IMR-90 (cell line): ENCODE measurements at regions not wholly inside any gene's neighbourhood (a gene's known extent, or its start where the extent isn't known, plus 50 kb on each side); places are given as distances from the start of the nearest gene placed in this dataset.

ENCODE experiments used
- ATAC-seq: fragments of 200-7000 bp; cut with Tn5 transposase; 2 replicates; pipeline ENCODE4 v1.9.1; 2020; ENCODE audit warnings: low read depth, mild to moderate bottlenecking, moderate library complexity
- BruUV-seq: library from RNA; stranded (reverse); fragments of 400-500 nt; replicated peaks from 2 replicates; lab custom pipeline; 2021; lab: Mats Ljungman, UMichigan
- CTCF ChIA-PET: fragments of 300-600 bp; formaldehyde crosslinking; extraction: SDS; loops from one replicate; lab custom pipeline; 2021; ENCODE audit warnings: antibody characterized with exemption; lab: Yijun Ruan, JAX
- POLR2A ChIA-PET: fragments of 300-600 bp; sonication (Branson Sonifier 250); formaldehyde crosslinking; loops from one replicate; lab custom pipeline; 2022; ENCODE audit warnings: antibody characterized with exemption; ENCODE audit not compliant: unreplicated experiment; lab: Charles Lee
- DNase-seq: peaks from one replicate; pipeline ENCODE4 v3.0.0; 2013
- H2AFZ ChIP-seq: replicated peaks from 2 replicates; pipeline ENCODE3; 2013; ENCODE audit warnings: low read length, mild to moderate bottlenecking; ENCODE audit not compliant: poor library complexity
- H2AK5ac ChIP-seq: 2 replicates; pipeline ENCODE4 v1.6.1; 2013; ENCODE audit warnings: low read depth, low read length, inconsistent platforms
- H2AK9ac ChIP-seq: replicated peaks from 2 replicates; pipeline ENCODE3; 2013; ENCODE audit warnings: mild to moderate bottlenecking, low read depth, low read length, moderate library complexity; ENCODE audit not compliant: poor library complexity
- H2BK120ac ChIP-seq: 2 replicates; pipeline ENCODE4 v1.6.1; 2013; ENCODE audit warnings: low read depth, low read length, inconsistent platforms
- H2BK15ac ChIP-seq: 3 replicates; pipeline ENCODE4 v1.6.1; 2013; ENCODE audit warnings: low read depth, low read length, inconsistent platforms
- H2BK20ac ChIP-seq: 2 replicates; pipeline ENCODE4 v1.6.1; 2013; ENCODE audit warnings: low read depth, mild to moderate bottlenecking, inconsistent platforms, low read length, moderate library complexity
- H2BK5ac ChIP-seq: 2 replicates; pipeline ENCODE4 v1.6.1; 2013; ENCODE audit warnings: mild to moderate bottlenecking, low read depth, low read length, inconsistent platforms; ENCODE audit not compliant: poor library complexity, severe bottlenecking
- H3K14ac ChIP-seq: replicated peaks from 2 replicates; pipeline ENCODE4 v1.6.1; 2013; ENCODE audit warnings: low read depth, low read length, inconsistent platforms
- H3K18ac ChIP-seq: 2 replicates; pipeline ENCODE4 v1.6.1; 2013; ENCODE audit warnings: low read depth, low read length, control low read depth
- H3K23ac ChIP-seq: 2 replicates; pipeline ENCODE4 v1.6.1; 2013; ENCODE audit warnings: low read depth, low read length, inconsistent platforms
- H3K27ac ChIP-seq: 2 replicates; pipeline ENCODE4 v1.5.1; 2013; ENCODE audit warnings: mild to moderate bottlenecking, control low read depth, low read length; ENCODE audit not compliant: insufficient read depth
- H3K27me3 ChIP-seq: 2 replicates; pipeline ENCODE4 v1.6.1; 2013; ENCODE audit warnings: low read length; ENCODE audit not compliant: control insufficient read depth, insufficient read depth
- H3K36me3 ChIP-seq: 2 replicates; pipeline ENCODE4 v1.6.1; 2013; ENCODE audit warnings: low read length, mixed read lengths; ENCODE audit not compliant: control insufficient read depth, insufficient read depth
- H3K4ac ChIP-seq: 2 replicates; pipeline ENCODE4 v1.6.1; 2013; ENCODE audit warnings: low read depth, low read length, inconsistent platforms
- H3K4me1 ChIP-seq: 2 replicates; pipeline ENCODE4 v1.6.1; 2013; ENCODE audit warnings: low read length, mixed read lengths; ENCODE audit not compliant: control insufficient read depth, insufficient read depth
- H3K4me2 ChIP-seq: 2 replicates; pipeline ENCODE4 v1.6.1; 2013; ENCODE audit warnings: low read depth, mild to moderate bottlenecking, control low read depth, low read length, moderate library complexity
- H3K4me3 ChIP-seq: 2 replicates; pipeline ENCODE4 v1.5.1; 2013; ENCODE audit warnings: low read depth, mild to moderate bottlenecking, control low read depth, low read length, moderate library complexity; ENCODE audit not compliant: insufficient read depth
- H3K56ac ChIP-seq: 2 replicates; pipeline ENCODE4 v1.6.1; 2013; ENCODE audit warnings: low read length, inconsistent platforms; ENCODE audit not compliant: insufficient read depth; ENCODE audit errors: extremely low read depth
- H3K79me1 ChIP-seq, 2 experiments: 2 replicates each; pipeline ENCODE4 v1.6.1; 2013; ENCODE audit warnings: low read length in 2 of 2, inconsistent platforms in 1 of 2, low read depth in 1 of 2
- H3K9ac ChIP-seq: 2 replicates; pipeline ENCODE4 v1.6.1; 2013; ENCODE audit warnings: low read depth, low read length, control low read depth
- H3K9me1 ChIP-seq: 2 replicates; pipeline ENCODE4 v1.6.1; 2013; ENCODE audit warnings: low read length, inconsistent platforms; ENCODE audit not compliant: insufficient read depth
- H3K9me3 ChIP-seq: 2 replicates; pipeline ENCODE4 v1.6.1; 2013; ENCODE audit warnings: low read length; ENCODE audit not compliant: control insufficient read depth, insufficient read depth
- H4K20me1 ChIP-seq: 2 replicates; pipeline ENCODE4 v1.6.1; 2013; ENCODE audit warnings: low read length, inconsistent platforms; ENCODE audit not compliant: insufficient read depth
- H4K5ac ChIP-seq: 2 replicates; pipeline ENCODE4 v1.6.1; 2013; ENCODE audit warnings: mild to moderate bottlenecking, low read depth, low read length, control low read depth
- H4K8ac ChIP-seq, 2 experiments: 2 replicates each; pipeline ENCODE4 v1.6.1; 2013; ENCODE audit warnings: low read depth in 2 of 2, low read length in 2 of 2, control low read depth in 1 of 2, inconsistent platforms in 1 of 2
- H4K91ac ChIP-seq: 2 replicates; pipeline ENCODE4 v1.6.1; 2013; ENCODE audit warnings: low read depth, low read length, inconsistent platforms; ENCODE audit not compliant: insufficient read depth
- BHLHE40 ChIP-seq: fragments of 150-350 bp; IDR thresholded peaks from 2 replicates; pipeline ENCODE4 v1.6.1; 2016; ENCODE audit warnings: mild to moderate bottlenecking, low read depth, low read length
- CEBPB ChIP-seq: IDR thresholded peaks from 2 replicates; pipeline ENCODE4 v1.6.1; 2012; ENCODE audit warnings: low read depth, low read length, improper control_type of control experiment
- CHD1 ChIP-seq: IDR thresholded peaks from 2 replicates; pipeline ENCODE4 v1.6.1; 2012; ENCODE audit warnings: low read depth, low read length, improper control_type of control experiment
- CTCF ChIP-seq: conservative IDR thresholded peaks from 2 replicates; pipeline ENCODE4 v1.5.1; 2012; ENCODE audit warnings: mild to moderate bottlenecking, low read depth, low read length, improper control_type of control experiment
- ELK1 ChIP-seq: fragments of 150-350 bp; IDR thresholded peaks from 2 replicates; pipeline ENCODE4 v1.6.1; 2016; ENCODE audit warnings: low read depth, mild to moderate bottlenecking, low read length, moderate library complexity, borderline replicate concordance
- FOS ChIP-seq: fragments of 150-350 bp; IDR thresholded peaks from 2 replicates; pipeline ENCODE4 v1.6.1; 2016; ENCODE audit warnings: low read depth, low read length
- MAFK ChIP-seq: IDR thresholded peaks from 2 replicates; pipeline ENCODE4 v1.6.1; 2012; ENCODE audit warnings: low read depth, low read length, improper control_type of control experiment
- MAZ ChIP-seq: IDR thresholded peaks from 2 replicates; pipeline ENCODE4 v1.6.1; 2012; ENCODE audit warnings: low read depth, mild to moderate bottlenecking, low read length, improper control_type of control experiment, moderate library complexity, borderline replicate concordance
- MXI1 ChIP-seq: IDR thresholded peaks from 2 replicates; pipeline ENCODE4 v1.6.1; 2012; ENCODE audit warnings: low read depth, mild to moderate bottlenecking, low read length, moderate library complexity, borderline replicate concordance
- NFE2L2 ChIP-seq: fragments of 150-350 bp; IDR thresholded peaks from 2 replicates; pipeline ENCODE4 v1.6.1; 2016; ENCODE audit warnings: low read depth, mild to moderate bottlenecking, low read length
- POLR2A ChIP-seq: IDR thresholded peaks from 2 replicates; pipeline ENCODE4 v1.6.1; 2012; ENCODE audit warnings: mild to moderate bottlenecking, low read depth, low read length
- RAD21 ChIP-seq: IDR thresholded peaks from 2 replicates; pipeline ENCODE4 v1.6.1; 2012; ENCODE audit warnings: low read length, improper control_type of control experiment
- RFX5 ChIP-seq: IDR thresholded peaks from 2 replicates; pipeline ENCODE4 v1.8.0; 2012; ENCODE audit warnings: low read depth, mild to moderate bottlenecking, low read length, moderate library complexity
- SMC3 ChIP-seq: fragments of 150-350 bp; IDR thresholded peaks from 2 replicates; pipeline ENCODE4 v1.6.1; 2016; ENCODE audit warnings: low read depth, mild to moderate bottlenecking, antibody characterized with exemption, low read length, moderate library complexity
- WGBS, 2 experiments: methylation state at CpG; one replicate each; pipeline versions ENCODE4 v1.1.5 to v1.1.7; 2013; ENCODE audit warnings: missing lambda C conversion rate in 2 of 2; ENCODE audit not compliant: insufficient read length in 1 of 2; ENCODE audit errors: extremely low coverage in 2 of 2; 5-methylcytosine and 5-hydroxymethylcytosine counted together
- dilution Hi-C: fragments of 300-500 bp; cut with HindIII; formaldehyde crosslinking; loops from one replicate; pipeline ENCODE4 v1.14.3; 2018; ENCODE audit warnings: low sequenced_read_pairs; ENCODE audit not compliant: unreplicated experiment
- in situ Hi-C: fragments of 300-500 bp; cut with MboI; formaldehyde crosslinking; loops from 3 replicates; pipeline ENCODE4 v1.14.3; 2019; ENCODE audit warnings: low sequenced_read_pairs, inconsistent platforms, mixed read lengths
- intact Hi-C: fragments of 100-400 bp; cut with micrococcal nuclease; formaldehyde crosslinking; loops from 2 replicates; pipeline ENCODE4 v1.10.0; 2022
- TF ChIP-seq, protein P1 (sequence below): fragments of 150-350 bp; IDR thresholded peaks from 2 replicates; pipeline ENCODE4 v1.6.1; 2017; ENCODE audit warnings: mild to moderate bottlenecking, antibody characterized with exemption, low read length, low read depth

DNA sequence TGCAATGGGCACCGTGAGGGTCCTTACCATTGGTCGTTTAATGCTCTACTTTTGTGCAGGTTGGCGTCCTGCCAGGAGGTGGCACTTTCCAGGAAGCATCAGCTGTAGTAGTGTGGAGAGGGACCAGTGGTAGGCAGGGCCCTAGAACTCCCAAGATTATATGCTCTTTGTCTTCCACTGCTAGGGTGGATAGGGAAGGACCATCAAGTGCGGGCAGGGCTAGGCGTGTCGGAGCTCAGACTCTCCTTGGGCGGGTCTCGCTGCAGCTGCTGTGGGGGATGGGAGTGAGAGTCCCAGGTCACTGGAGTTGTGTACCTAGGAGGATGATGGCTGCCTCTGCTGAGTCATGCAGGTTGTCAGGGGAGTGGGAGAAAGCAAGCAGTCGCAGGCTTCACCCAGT, 134.7 kb downstream of the KLF8 start:
- H2AK5ac ChIP-seq: no peak overlapping the region
- no peaks in the 10 kb centered on the region for H4K20me1 ChIP-seq
- H3K56ac ChIP-seq: no peak overlapping the region
- in situ Hi-C loops: no loop called here
- no peak overlapping the region for H3K23ac ChIP-seq
- WGBS, 2 experiments: 58% methylated on average over 5 of the region's 9 CpGs; no CpG with 5 or more reads in 1 of the 2 experiments
- H3K4ac ChIP-seq: no peak overlapping the region
- H3K79me1 ChIP-seq: no peaks in the 10 kb centered on the region
- ChIA-PET CTCF (no interaction called here), POLR2A (no interaction called here)
- no peaks in the 10 kb centered on the region for H3K4me1 ChIP-seq
- H2BK15ac ChIP-seq: no peak overlapping the region
- ATAC-seq (no peak), DNase-seq (no peak)
- H3K4me3 ChIP-seq: no peak overlapping the region
- no peak overlapping the region for H4K91ac ChIP-seq
- H3K27me3 ChIP-seq: no peaks in the 10 kb centered on the region
- no peak overlapping the region for H3K27ac ChIP-seq
- no peak overlapping the region for H2BK120ac ChIP-seq
- H2BK5ac ChIP-seq: no peak overlapping the region
- no peak overlapping the region for H3K14ac ChIP-seq
- no peak overlapping the region for H3K4me2 ChIP-seq
- H4K5ac ChIP-seq: no peak overlapping the region
- no peaks in the 10 kb centered on the region for H3K36me3 ChIP-seq
- no TSS peak for BruUV-seq
- H3K9me3 ChIP-seq: no peaks in the 10 kb centered on the region
- no peak overlapping the region for H2AFZ ChIP-seq
- H3K9ac ChIP-seq: no peak overlapping the region
- H2AK9ac ChIP-seq: no peak overlapping the region
- H3K9me1 ChIP-seq: no peaks in the 10 kb centered on the region
- intact Hi-C loops: no loop called here
- no peak for TF ChIP-seq MAZ
- TF ChIP-seq SMC3: no peak
- TF ChIP-seq CEBPB: no peak
- no peak for TF ChIP-seq MAFK
- TF ChIP-seq RAD21: no peak
- TF ChIP-seq, protein P1, sequence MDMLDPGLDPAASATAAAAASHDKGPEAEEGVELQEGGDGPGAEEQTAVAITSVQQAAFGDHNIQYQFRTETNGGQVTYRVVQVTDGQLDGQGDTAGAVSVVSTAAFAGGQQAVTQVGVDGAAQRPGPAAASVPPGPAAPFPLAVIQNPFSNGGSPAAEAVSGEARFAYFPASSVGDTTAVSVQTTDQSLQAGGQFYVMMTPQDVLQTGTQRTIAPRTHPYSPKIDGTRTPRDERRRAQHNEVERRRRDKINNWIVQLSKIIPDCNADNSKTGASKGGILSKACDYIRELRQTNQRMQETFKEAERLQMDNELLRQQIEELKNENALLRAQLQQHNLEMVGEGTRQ: no peak
- TF ChIP-seq RFX5: no peak
- no peak for TF ChIP-seq NFE2L2
- no peak for TF ChIP-seq ELK1
- no peak for TF ChIP-seq CHD1
- TF ChIP-seq FOS: no peak
- no peak for TF ChIP-seq BHLHE40
- TF ChIP-seq CTCF: no peak
- TF ChIP-seq POLR2A: no peak
- TF ChIP-seq MXI1: no peak
- dilution Hi-C loops: no loop called here
- no peak overlapping the region for H2BK20ac ChIP-seq
- H3K18ac ChIP-seq: no peak overlapping the region
- no peak overlapping the region for H4K8ac ChIP-seq
